Keratinocyte (primary cell): ENCODE measurements at regions not wholly inside any gene's neighbourhood (a gene's known extent, or its start where the extent isn't known, plus 50 kb on each side); places are given as distances from the start of the nearest gene placed in this dataset.

ENCODE experiments used
- EZH2 ChIP-seq: IDR thresholded peaks from one replicate; pipeline ENCODE4 v1.6.1; 2012; ENCODE audit warnings: inconsistent platforms, mild to moderate bottlenecking, low read length, moderate library complexity
- TF ChIP-seq, protein P1 (sequence below), 3 experiments: IDR thresholded peaks in 1 of 3; conservative IDR thresholded peaks in 1 of 3; optimal IDR thresholded peaks in 1 of 3; 2 replicates in 2 of 3; 3 replicates in 1 of 3; pipeline versions ENCODE3 to v1.5.1; 2011; ENCODE audit warnings: low read length in 3 of 3, mild to moderate bottlenecking in 3 of 3, moderate library complexity in 2 of 3, control low read depth in 1 of 3, inconsistent platforms in 1 of 3; ENCODE audit not compliant: insufficient read depth in 2 of 3; ENCODE audit errors: extremely low read depth in 1 of 3

- no peak for TF ChIP-seq EZH2
- TF ChIP-seq, protein P1, sequence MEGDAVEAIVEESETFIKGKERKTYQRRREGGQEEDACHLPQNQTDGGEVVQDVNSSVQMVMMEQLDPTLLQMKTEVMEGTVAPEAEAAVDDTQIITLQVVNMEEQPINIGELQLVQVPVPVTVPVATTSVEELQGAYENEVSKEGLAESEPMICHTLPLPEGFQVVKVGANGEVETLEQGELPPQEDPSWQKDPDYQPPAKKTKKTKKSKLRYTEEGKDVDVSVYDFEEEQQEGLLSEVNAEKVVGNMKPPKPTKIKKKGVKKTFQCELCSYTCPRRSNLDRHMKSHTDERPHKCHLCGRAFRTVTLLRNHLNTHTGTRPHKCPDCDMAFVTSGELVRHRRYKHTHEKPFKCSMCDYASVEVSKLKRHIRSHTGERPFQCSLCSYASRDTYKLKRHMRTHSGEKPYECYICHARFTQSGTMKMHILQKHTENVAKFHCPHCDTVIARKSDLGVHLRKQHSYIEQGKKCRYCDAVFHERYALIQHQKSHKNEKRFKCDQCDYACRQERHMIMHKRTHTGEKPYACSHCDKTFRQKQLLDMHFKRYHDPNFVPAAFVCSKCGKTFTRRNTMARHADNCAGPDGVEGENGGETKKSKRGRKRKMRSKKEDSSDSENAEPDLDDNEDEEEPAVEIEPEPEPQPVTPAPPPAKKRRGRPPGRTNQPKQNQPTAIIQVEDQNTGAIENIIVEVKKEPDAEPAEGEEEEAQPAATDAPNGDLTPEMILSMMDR (optimal IDR thresholded peaks at IDR 0.05 in 1 of 3, IDR thresholded peaks at IDR 0.05 in 1 of 3, conservative IDR thresholded peaks at IDR 0.05 in 1 of 3; ENCODE audit: extremely low read depth in 1 of 3, insufficient read depth in 2 of 3, low read length in 3 of 3): no peak
Observed at GRCh38 chr11:131077340-131077739, 161.1 kb upstream of the SNX19 start.
